GM12878 (cell line): ENCODE measurements at regions not wholly inside any gene's neighbourhood (a gene's known extent, or its start where the extent isn't known, plus 50 kb on each side); places are given as distances from the start of the nearest gene placed in this dataset.

ENCODE experiments used
- ATAC-seq: fragments of 200-7000 bp; cut with Tn5 transposase; 3 replicates; pipeline ENCODE4 v1.9.1; 2020; ENCODE audit warnings: mild to moderate bottlenecking, moderate library complexity
- BruUV-seq: library from RNA; stranded (reverse); fragments of 400-500 nt; replicated peaks from 2 replicates; lab custom pipeline; 2021; lab: Mats Ljungman, UMichigan
- CTCF ChIA-PET: fragments of 300-600 bp; sonication (Branson Sonifier 250); formaldehyde crosslinking; extraction: SDS; loops from one replicate; lab custom pipeline; 2021; ENCODE audit warnings: inconsistent platforms; lab: Yijun Ruan, JAX
- POLR2A ChIA-PET: fragments of 350-600 bp; formaldehyde crosslinking; extraction: SDS; loops from one replicate; lab custom pipeline; 2021; ENCODE audit warnings: inconsistent platforms; lab: Charles Lee
- RAD21 ChIA-PET: fragments of 300-600 bp; sonication (Branson Sonifier 250); formaldehyde crosslinking; loops from one replicate; lab custom pipeline; 2023; ENCODE audit warnings: antibody characterized with exemption; ENCODE audit not compliant: unreplicated experiment; lab: Charles Lee
- SMC1A ChIA-PET: fragments of 300-600 bp; sonication (Branson Sonifier 250); formaldehyde crosslinking; loops from one replicate; lab custom pipeline; 2023; ENCODE audit not compliant: unreplicated experiment, uncharacterized antibody; lab: Charles Lee
- DNase-seq: peaks from one replicate; pipeline ENCODE4 v3.0.0-alpha.2; 2011; ENCODE audit warnings: low read depth, low spot score
- FAIRE-seq: peaks from 3 replicates; lab custom pipeline; 2011; peaks lifted over from hg19 to GRCh38; lab: Jason Lieb, UNC
- H2AFZ ChIP-seq: 2 replicates; pipeline ENCODE4 v1.6.0; 2011; ENCODE audit warnings: low read depth, low read length, control low read depth; ENCODE audit not compliant: control insufficient read depth
- H3K27ac ChIP-seq: 2 replicates; pipeline ENCODE4 v1.5.1; 2011; ENCODE audit warnings: control low read depth; ENCODE audit not compliant: control insufficient read depth, insufficient read depth
- H3K27me3 ChIP-seq, 2 experiments: replicated peaks in 1 of 2; 2 replicates each; pipeline versions ENCODE4 v1.6.0 to v1.6.1; 2011; ENCODE audit warnings: low read length in 1 of 2; ENCODE audit not compliant: control insufficient read depth in 2 of 2, insufficient read depth in 2 of 2
- H3K36me3 ChIP-seq, 2 experiments: 2 replicates each; pipeline ENCODE4 v1.5.1; 2011; ENCODE audit warnings: low read length in 1 of 2; ENCODE audit not compliant: control insufficient read depth in 2 of 2, insufficient read depth in 2 of 2
- H3K4me1 ChIP-seq: 2 replicates; pipeline ENCODE4 v1.6.1; 2011; ENCODE audit warnings: mild to moderate bottlenecking, low read length, moderate library complexity, mixed read lengths; ENCODE audit not compliant: control insufficient read depth, insufficient read depth
- H3K4me2 ChIP-seq: 2 replicates; pipeline ENCODE4 v1.6.0; 2011; ENCODE audit warnings: control low read depth; ENCODE audit not compliant: control insufficient read depth, insufficient read depth
- H3K4me3 ChIP-seq: fragments of 200-600 bp; sonication (generic); 2 replicates; pipeline ENCODE4 v1.5.1; 2016
- H3K79me2 ChIP-seq: 2 replicates; pipeline ENCODE4 v1.6.0; 2011; ENCODE audit warnings: low read length; ENCODE audit not compliant: control insufficient read depth, insufficient read depth
- H3K9ac ChIP-seq: 2 replicates; pipeline ENCODE4 v1.8.0; 2011; ENCODE audit warnings: low read length, control low read depth, mixed read lengths; ENCODE audit not compliant: control insufficient read depth, insufficient read depth
- H3K9me3 ChIP-seq: replicated peaks from 3 replicates; pipeline ENCODE4 v1.5.1; 2011; ENCODE audit warnings: mild to moderate bottlenecking, low read length; ENCODE audit not compliant: control insufficient read depth, insufficient read depth
- H4K20me1 ChIP-seq: 2 replicates; pipeline ENCODE4 v1.6.0; 2011; ENCODE audit not compliant: control insufficient read depth, insufficient read depth
- CBX5 ChIP-seq: sonication (generic); IDR thresholded peaks from 2 replicates; pipeline ENCODE4 v1.6.1; 2016; ENCODE audit warnings: low read depth, moderate library complexity, mild to moderate bottlenecking, inconsistent platforms
- CEBPB ChIP-seq, 2 experiments: fragments of 150-350 bp in 1 of 2; IDR thresholded peaks; 2 replicates each; pipeline ENCODE4 v1.6.1; 2012 to 2014; ENCODE audit warnings: low read depth in 2 of 2, low read length in 2 of 2, borderline replicate concordance in 1 of 2, inconsistent platforms in 1 of 2
- CREM ChIP-seq: IDR thresholded peaks from 2 replicates; pipeline ENCODE4 v1.6.1; 2014; ENCODE audit warnings: antibody characterized with exemption, low read depth
- EZH2 ChIP-seq: IDR thresholded peaks from 2 replicates; pipeline ENCODE4 v1.6.1; 2012; ENCODE audit warnings: low read depth, mild to moderate bottlenecking, control low read depth, inconsistent platforms, low read length, borderline replicate concordance; ENCODE audit not compliant: control insufficient read depth
- NRF1 ChIP-seq: conservative IDR thresholded peaks from 2 replicates; pipeline ENCODE4 v1.6.1; 2011; ENCODE audit warnings: mild to moderate bottlenecking, low read depth, low read length, improper control_type of control experiment
- SMARCA5 ChIP-seq: fragments of 450-650 bp; IDR thresholded peaks from 2 replicates; pipeline ENCODE4 v1.6.1; 2017; ENCODE audit warnings: mild to moderate bottlenecking
- SMC3 ChIP-seq: IDR thresholded peaks from 2 replicates; pipeline ENCODE4 v1.6.1; 2011; ENCODE audit warnings: low read length, improper control_type of control experiment, borderline replicate concordance
- TCF12 ChIP-seq: IDR thresholded peaks from 2 replicates; pipeline ENCODE4 v1.6.1; 2011; ENCODE audit warnings: low read depth, mild to moderate bottlenecking, low read length
- WGBS: methylation state at CpG from one replicate; pipeline ENCODE4 v1.1.6; 2016; ENCODE audit warnings: low lambda C conversion rate; ENCODE audit not compliant: insufficient replicate concordance, insufficient coverage; ENCODE audit errors: missing lambda C conversion rate; 5-methylcytosine and 5-hydroxymethylcytosine counted together
- in situ Hi-C: fragments of 300-500 bp; cut with MboI; formaldehyde crosslinking; loops from 9 replicates; pipeline ENCODE4 v1.14.3; 2018; ENCODE audit warnings: mixed read lengths
- intact Hi-C: fragments of 100-400 bp; cut with micrococcal nuclease; formaldehyde crosslinking; loops from one replicate; pipeline ENCODE4 v1.14.2; 2022; ENCODE audit not compliant: unreplicated experiment
- TF ChIP-seq, protein P1 (sequence below): fragments of 450-650 bp; IDR thresholded peaks from 2 replicates; pipeline ENCODE4 v1.6.1; 2017; ENCODE audit warnings: mild to moderate bottlenecking
- TF ChIP-seq, protein P2 (sequence below), 3 experiments: IDR thresholded peaks in 2 of 3; conservative IDR thresholded peaks in 1 of 3; 2 replicates each; pipeline ENCODE4 v1.5.1; 2011; ENCODE audit warnings: low read depth in 3 of 3, low read length in 3 of 3, mild to moderate bottlenecking in 3 of 3, control low read depth in 2 of 3, moderate library complexity in 2 of 3, inconsistent platforms in 1 of 3, mixed read lengths in 1 of 3; ENCODE audit not compliant: control insufficient read depth in 2 of 3, insufficient read depth in 1 of 3; ENCODE audit errors: extremely low read depth in 1 of 3
- TF ChIP-seq, protein P3 (sequence below): fragments of 450-650 bp; IDR thresholded peaks from 2 replicates; pipeline ENCODE4 v1.6.1; 2018; ENCODE audit warnings: borderline replicate concordance, mild to moderate bottlenecking; ENCODE audit not compliant: partially characterized antibody

- in situ Hi-C loops (no loop called here), intact Hi-C loops (no loop called here)
- ChIA-PET RAD21 (no interaction called here), POLR2A (no interaction called here), CTCF (no interaction called here), SMC1A (interaction anchor here (0.6 to 1.0 kb wide), 2 partner anchors 27 to 133 kb away, joined by 3 read pairs; no protein-coding TSS in a partner anchor)
- Histone ChIP-seq H3K4me3 (no peak overlapping the region), H3K27me3 (no peaks in the 10 kb centered on the region), H4K20me1 (no peaks in the 10 kb centered on the region), H3K27ac (no peak overlapping the region), H3K36me3 (no peaks in the 10 kb centered on the region), H3K4me1 (no peaks in the 10 kb centered on the region), H3K9ac (no peak overlapping the region), H2AFZ (no peak overlapping the region), H3K79me2 (no peaks in the 10 kb centered on the region), H3K4me2 (no peak overlapping the region), H3K9me3 (no peaks in the 10 kb centered on the region)
- WGBS, result 0% methylated on average over 1 of the region's 1 CpG
- no peak for TF ChIP-seq TCF12
- ATAC-seq (no peak), FAIRE-seq (no peak), DNase-seq (no peak)
- BruUV-seq, result no TSS peak
Measured at GRCh38 chr4:117434424-117434823, 349.0 kb upstream of the TRAM1L1 start.

- in situ Hi-C loops, result no loop called here
- no peaks in the 10 kb centered on the region for H3K79me2 ChIP-seq
- ATAC-seq (peak; percentile 82), FAIRE-seq (no peak), DNase-seq (no peak)
- H3K4me2 ChIP-seq, result no peak overlapping the region
- H3K4me1 ChIP-seq, result no peaks in the 10 kb centered on the region
- H4K20me1 ChIP-seq, result no peaks in the 10 kb centered on the region
- no peaks in the 10 kb centered on the region for H3K9me3 ChIP-seq
- ChIA-PET POLR2A (no interaction called here), RAD21 (no interaction called here), CTCF (interaction anchor here (0.6 to 1.2 kb wide), 6 partner anchors 9 to 823 kb away, joined by 3 to 7 read pairs (median 4); no protein-coding TSS in a partner anchor), SMC1A (interaction anchor here (1.3 to 1.4 kb wide), 2 partner anchors 14 to 253 kb away, joined by 3 to 4 read pairs; no protein-coding TSS in a partner anchor)
- no peaks in the 10 kb centered on the region for H3K36me3 ChIP-seq
- no peak overlapping the region for H3K9ac ChIP-seq
- H3K27me3 ChIP-seq, result no peaks in the 10 kb centered on the region
- no TSS peak for BruUV-seq
- WGBS, result 5% methylated on average over 2 of the region's 2 CpGs
- H3K4me3 ChIP-seq, result no peak overlapping the region
- intact Hi-C loops, result no loop called here
- no peak overlapping the region for H3K27ac ChIP-seq
- H2AFZ ChIP-seq, result no peak overlapping the region
- TF ChIP-seq EZH2, result no peak
- no peak for TF ChIP-seq CBX5
- TF ChIP-seq SMARCA5, result no peak
- TF ChIP-seq CEBPB (IDR thresholded peaks at IDR 0.05; ENCODE audit: borderline replicate concordance in 1 of 2, low read depth in 2 of 2, low read length in 2 of 2), result no peak
- no peak for TF ChIP-seq CREM
- peak; percentile 41; the same call in 1 of the 2 replicates for TF ChIP-seq SMC3
- TF ChIP-seq NRF1, result no peak
- TF ChIP-seq, protein P1, sequence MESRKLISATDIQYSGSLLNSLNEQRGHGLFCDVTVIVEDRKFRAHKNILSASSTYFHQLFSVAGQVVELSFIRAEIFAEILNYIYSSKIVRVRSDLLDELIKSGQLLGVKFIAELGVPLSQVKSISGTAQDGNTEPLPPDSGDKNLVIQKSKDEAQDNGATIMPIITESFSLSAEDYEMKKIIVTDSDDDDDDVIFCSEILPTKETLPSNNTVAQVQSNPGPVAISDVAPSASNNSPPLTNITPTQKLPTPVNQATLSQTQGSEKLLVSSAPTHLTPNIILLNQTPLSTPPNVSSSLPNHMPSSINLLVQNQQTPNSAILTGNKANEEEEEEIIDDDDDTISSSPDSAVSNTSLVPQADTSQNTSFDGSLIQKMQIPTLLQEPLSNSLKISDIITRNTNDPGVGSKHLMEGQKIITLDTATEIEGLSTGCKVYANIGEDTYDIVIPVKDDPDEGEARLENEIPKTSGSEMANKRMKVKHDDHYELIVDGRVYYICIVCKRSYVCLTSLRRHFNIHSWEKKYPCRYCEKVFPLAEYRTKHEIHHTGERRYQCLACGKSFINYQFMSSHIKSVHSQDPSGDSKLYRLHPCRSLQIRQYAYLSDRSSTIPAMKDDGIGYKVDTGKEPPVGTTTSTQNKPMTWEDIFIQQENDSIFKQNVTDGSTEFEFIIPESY, result no peak
- TF ChIP-seq, protein P2, sequence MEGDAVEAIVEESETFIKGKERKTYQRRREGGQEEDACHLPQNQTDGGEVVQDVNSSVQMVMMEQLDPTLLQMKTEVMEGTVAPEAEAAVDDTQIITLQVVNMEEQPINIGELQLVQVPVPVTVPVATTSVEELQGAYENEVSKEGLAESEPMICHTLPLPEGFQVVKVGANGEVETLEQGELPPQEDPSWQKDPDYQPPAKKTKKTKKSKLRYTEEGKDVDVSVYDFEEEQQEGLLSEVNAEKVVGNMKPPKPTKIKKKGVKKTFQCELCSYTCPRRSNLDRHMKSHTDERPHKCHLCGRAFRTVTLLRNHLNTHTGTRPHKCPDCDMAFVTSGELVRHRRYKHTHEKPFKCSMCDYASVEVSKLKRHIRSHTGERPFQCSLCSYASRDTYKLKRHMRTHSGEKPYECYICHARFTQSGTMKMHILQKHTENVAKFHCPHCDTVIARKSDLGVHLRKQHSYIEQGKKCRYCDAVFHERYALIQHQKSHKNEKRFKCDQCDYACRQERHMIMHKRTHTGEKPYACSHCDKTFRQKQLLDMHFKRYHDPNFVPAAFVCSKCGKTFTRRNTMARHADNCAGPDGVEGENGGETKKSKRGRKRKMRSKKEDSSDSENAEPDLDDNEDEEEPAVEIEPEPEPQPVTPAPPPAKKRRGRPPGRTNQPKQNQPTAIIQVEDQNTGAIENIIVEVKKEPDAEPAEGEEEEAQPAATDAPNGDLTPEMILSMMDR (IDR thresholded peaks at IDR 0.05 in 2 of 3, conservative IDR thresholded peaks at IDR 0.05 in 1 of 3; ENCODE audit: control insufficient read depth in 2 of 3, extremely low read depth in 1 of 3, insufficient read depth in 1 of 3, low read depth in 3 of 3, low read length in 3 of 3), result peak; percentile 28 to 52 (median 36); a peak in 3 of 6 replicates
- TF ChIP-seq, protein P3, sequence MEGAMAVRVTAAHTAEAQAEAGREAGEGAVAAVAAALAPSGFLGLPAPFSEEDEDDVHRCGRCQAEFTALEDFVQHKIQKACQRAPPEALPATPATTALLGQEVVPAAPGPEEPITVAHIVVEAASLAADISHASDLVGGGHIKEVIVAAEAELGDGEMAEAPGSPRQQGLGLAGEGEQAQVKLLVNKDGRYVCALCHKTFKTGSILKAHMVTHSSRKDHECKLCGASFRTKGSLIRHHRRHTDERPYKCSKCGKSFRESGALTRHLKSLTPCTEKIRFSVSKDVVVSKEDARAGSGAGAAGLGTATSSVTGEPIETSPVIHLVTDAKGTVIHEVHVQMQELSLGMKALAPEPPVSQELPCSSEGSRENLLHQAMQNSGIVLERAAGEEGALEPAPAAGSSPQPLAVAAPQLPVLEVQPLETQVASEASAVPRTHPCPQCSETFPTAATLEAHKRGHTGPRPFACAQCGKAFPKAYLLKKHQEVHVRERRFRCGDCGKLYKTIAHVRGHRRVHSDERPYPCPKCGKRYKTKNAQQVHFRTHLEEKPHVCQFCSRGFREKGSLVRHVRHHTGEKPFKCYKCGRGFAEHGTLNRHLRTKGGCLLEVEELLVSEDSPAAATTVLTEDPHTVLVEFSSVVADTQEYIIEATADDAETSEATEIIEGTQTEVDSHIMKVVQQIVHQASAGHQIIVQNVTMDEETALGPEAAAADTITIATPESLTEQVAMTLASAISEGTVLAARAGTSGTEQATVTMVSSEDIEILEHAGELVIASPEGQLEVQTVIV, result no peak
Measured at GRCh38 chr4:117447925-117448324, 362.5 kb upstream of the TRAM1L1 start.
